ENCODE measurements at regions not wholly inside any gene's neighbourhood (a gene's known extent, or its start where the extent isn't known, plus 50 kb on each side); places are given as distances from the start of the nearest gene placed in this dataset.

- no peak for DNase-seq (ENCODE audit: low read depth, low spot score)
- H3K36me3 Mint-ChIP-seq (ENCODE audit: low read depth), result no peaks in the 10 kb centered on the region
- peaks cover 13% of the 10 kb centered on the region for H3K4me1 Mint-ChIP-seq
- no peaks in the 10 kb centered on the region for H3K27me3 Mint-ChIP-seq (ENCODE audit: low read depth)
- no peak overlapping the region for H3K4me3 Mint-ChIP-seq
- no peak overlapping the region for H3K27ac Mint-ChIP-seq (ENCODE audit: unreplicated experiment)
- H3K9me3 Mint-ChIP-seq, result peaks cover under 1% of the 10 kb centered on the region
- TF ChIP-seq CTCF (conservative IDR thresholded peaks at IDR 0.05), result no peak
Measured at GRCh38 chr2:4353668-4354067, 650.3 kb downstream of the DCDC2C start.

- Mint-ChIP-seq H3K4me1 (peaks cover 18% of the 10 kb centered on the region), H3K4me3 (no peak overlapping the region), H3K27me3 (ENCODE audit: low read depth) (no peaks in the 10 kb centered on the region), H3K27ac (ENCODE audit: unreplicated experiment) (no peak overlapping the region), H3K9me3 (peaks cover 4% of the 10 kb centered on the region), H3K36me3 (ENCODE audit: low read depth) (no peaks in the 10 kb centered on the region)
- DNase-seq (ENCODE audit: low read depth, low spot score), result no peak
- no peak for TF ChIP-seq CTCF (conservative IDR thresholded peaks at IDR 0.05)
Measured at GRCh38 chr2:4354164-4354563, 650.8 kb downstream of the DCDC2C start.

- Mint-ChIP-seq H3K27me3 (ENCODE audit: low read depth) (no peaks in the 10 kb centered on the region), H3K4me3 (no peak overlapping the region), H3K4me1 (peaks cover 18% of the 10 kb centered on the region), H3K9me3 (peaks cover 4% of the 10 kb centered on the region), H3K27ac (ENCODE audit: unreplicated experiment) (no peak overlapping the region), H3K36me3 (ENCODE audit: low read depth) (no peaks in the 10 kb centered on the region)
- DNase-seq (ENCODE audit: low read depth, low spot score), result peak; percentile 27
- TF ChIP-seq CTCF (conservative IDR thresholded peaks at IDR 0.05), result peak; percentile 65
Measured at GRCh38 chr2:4354678-4355077, 651.3 kb downstream of the DCDC2C start.

- no peak for DNase-seq (ENCODE audit: low read depth, low spot score)
- H3K9me3 Mint-ChIP-seq, result peaks cover 4% of the 10 kb centered on the region
- H3K36me3 Mint-ChIP-seq (ENCODE audit: low read depth), result no peaks in the 10 kb centered on the region
- no peaks in the 10 kb centered on the region for H3K27me3 Mint-ChIP-seq (ENCODE audit: low read depth)
- H3K27ac Mint-ChIP-seq (ENCODE audit: unreplicated experiment), result no peak overlapping the region
- H3K4me3 Mint-ChIP-seq, result no peak overlapping the region
- H3K4me1 Mint-ChIP-seq, result peaks cover 18% of the 10 kb centered on the region
- no peak for TF ChIP-seq CTCF (conservative IDR thresholded peaks at IDR 0.05)
Measured at GRCh38 chr2:4356109-4356508, 652.7 kb downstream of the DCDC2C start.

GRCh38 chr2:4356541-4356940, 653.2 kb downstream of the DCDC2C start:
- no peak for DNase-seq (ENCODE audit: low read depth, low spot score)
- Mint-ChIP-seq H3K4me3 (no peak overlapping the region), H3K27me3 (ENCODE audit: low read depth) (no peaks in the 10 kb centered on the region), H3K4me1 (peaks cover 18% of the 10 kb centered on the region), H3K27ac (ENCODE audit: unreplicated experiment) (no peak overlapping the region), H3K9me3 (peaks cover 7% of the 10 kb centered on the region), H3K36me3 (ENCODE audit: low read depth) (peaks cover 3% of the 10 kb centered on the region)
- no peak for TF ChIP-seq CTCF (conservative IDR thresholded peaks at IDR 0.05)

GRCh38 chr2:4357121-4357520, 653.7 kb downstream of the DCDC2C start:
- TF ChIP-seq CTCF (conservative IDR thresholded peaks at IDR 0.05), result no peak
- no peak overlapping the region for H3K4me3 Mint-ChIP-seq
- no peak overlapping the region for H3K27ac Mint-ChIP-seq (ENCODE audit: unreplicated experiment)
- H3K9me3 Mint-ChIP-seq, result peaks cover 7% of the 10 kb centered on the region
- H3K4me1 Mint-ChIP-seq, result peaks cover 18% of the 10 kb centered on the region
- H3K27me3 Mint-ChIP-seq (ENCODE audit: low read depth), result no peaks in the 10 kb centered on the region
- DNase-seq (ENCODE audit: low read depth, low spot score), result no peak
- peaks cover 4% of the 10 kb centered on the region for H3K36me3 Mint-ChIP-seq (ENCODE audit: low read depth)

Data from neural crest cell (in vitro differentiated cells).